ENCODE measurements at regions not wholly inside any gene's neighbourhood (a gene's known extent, or its start where the extent isn't known, plus 50 kb on each side); places are given as distances from the start of the nearest gene placed in this dataset.

DNA sequence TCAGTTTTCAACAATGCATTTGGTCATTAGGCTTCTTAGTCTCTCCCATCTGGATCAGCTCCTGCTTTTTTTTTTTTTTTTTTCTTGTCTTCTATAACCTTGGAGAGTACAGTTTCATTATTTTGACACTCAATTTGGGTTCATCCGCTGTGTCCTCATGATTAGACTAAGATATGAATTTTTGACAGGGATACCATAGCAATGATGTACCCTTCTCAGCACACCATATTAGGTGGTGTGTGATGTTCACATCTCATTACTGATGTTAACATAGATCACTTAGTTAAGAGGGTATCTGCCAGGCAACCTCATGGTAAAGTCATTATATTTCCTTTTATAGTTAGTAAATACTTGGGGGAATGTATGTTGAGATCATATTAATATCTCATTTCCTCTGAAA is 445.5 kb upstream of the IGFBP3 start:
- TF ChIP-seq CTCF (IDR thresholded peaks at IDR 0.05; ENCODE audit: extremely low read depth, missing control alignments): no peak
- no peak for DNase-seq (ENCODE audit: low spot score)

DNA sequence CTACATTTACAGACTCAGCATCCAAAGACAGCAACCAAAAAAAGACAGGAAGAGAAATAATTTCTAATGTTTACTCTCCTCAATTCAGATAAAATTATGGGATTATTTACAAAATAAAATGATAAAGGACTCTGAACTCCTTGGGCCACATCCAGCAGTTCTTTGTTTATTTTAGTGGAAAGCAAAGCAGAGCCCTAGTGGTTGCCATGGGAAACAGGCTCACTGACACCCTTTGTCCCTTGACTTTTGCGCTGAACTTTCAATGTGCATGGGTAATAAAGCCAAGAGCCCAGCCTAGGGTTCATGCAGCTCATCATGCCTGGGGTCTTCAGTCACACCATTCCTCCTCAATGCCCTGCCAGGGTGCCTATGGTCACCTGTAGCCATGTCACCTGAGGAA is 442.6 kb upstream of the IGFBP3 start:
- TF ChIP-seq CTCF (IDR thresholded peaks at IDR 0.05; ENCODE audit: extremely low read depth, missing control alignments): no peak
- DNase-seq (ENCODE audit: low spot score): no peak

GRCh38 chr7:46360811-46361210 is 439.7 kb upstream of the IGFBP3 start:
- no peak for TF ChIP-seq CTCF (IDR thresholded peaks at IDR 0.05; ENCODE audit: extremely low read depth, missing control alignments)
- DNase-seq (ENCODE audit: low spot score): no peak

DNA sequence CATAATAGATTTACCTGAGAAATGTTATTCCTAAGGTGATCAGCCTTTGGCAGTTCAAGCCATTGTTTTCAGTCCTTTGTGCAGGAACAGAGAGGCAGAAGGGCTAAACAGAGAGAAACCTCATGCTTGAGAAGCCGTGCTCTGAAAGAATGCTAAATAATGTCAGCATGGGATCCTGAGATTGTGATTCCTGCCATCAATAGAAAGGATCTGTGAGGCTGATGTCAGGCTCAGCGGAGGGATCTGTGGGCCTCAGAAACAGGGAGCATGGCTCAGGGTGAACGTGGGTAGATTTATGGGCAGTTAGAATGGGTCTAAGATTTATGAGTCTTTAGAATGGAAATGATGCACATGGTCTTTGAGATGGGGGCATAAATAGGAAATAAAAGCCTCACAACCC is 439.2 kb upstream of the IGFBP3 start:
- TF ChIP-seq CTCF (IDR thresholded peaks at IDR 0.05; ENCODE audit: extremely low read depth, missing control alignments): no peak
- DNase-seq (ENCODE audit: low spot score): no peak

GRCh38 chr7:46357851-46358250 is 436.8 kb upstream of the IGFBP3 start:
- no peak for DNase-seq (ENCODE audit: low spot score)
- TF ChIP-seq CTCF (IDR thresholded peaks at IDR 0.05; ENCODE audit: extremely low read depth, missing control alignments): no peak

GRCh38 chr7:46357290-46357689 is 436.2 kb upstream of the IGFBP3 start:
- no peak for TF ChIP-seq CTCF (IDR thresholded peaks at IDR 0.05; ENCODE audit: extremely low read depth, missing control alignments)
- DNase-seq (ENCODE audit: low spot score): no peak

GRCh38 chr7:46356371-46356770 is 435.3 kb upstream of the IGFBP3 start:
- TF ChIP-seq CTCF (IDR thresholded peaks at IDR 0.05; ENCODE audit: extremely low read depth, missing control alignments): no peak
- DNase-seq (ENCODE audit: low spot score): no peak
